ENCODE measurements at regions not wholly inside any gene's neighbourhood (a gene's known extent, or its start where the extent isn't known, plus 50 kb on each side); places are given as distances from the start of the nearest gene placed in this dataset.

GRCh38 chr17:79515646-79516571, 94.9 kb downstream of the RBFOX3 start:
- Histone ChIP-seq H3K4me1 (peaks cover 21% of the 10 kb centered on the region), H3K9me3 (peaks cover 13% of the 10 kb centered on the region), H3K27ac (peak overlapping the region; percentile 33 to 40; a peak in 5 of 6 replicates), H3K4me2 (no peak overlapping the region), H3K4me3 (no peak overlapping the region)
- TF ChIP-seq REST (IDR thresholded peaks at IDR 0.05) (no peak), E2F6 (IDR thresholded peaks at IDR 0.05; ENCODE audit: borderline replicate concordance, low read depth) (no peak)
- CTCF ChIA-PET: interaction anchor here (0.9 to 2.3 kb wide), 5 partner anchors 12 to 433 kb away, joined by 3 to 7 read pairs (median 5); no protein-coding TSS in a partner anchor
- WGBS (ENCODE audit: missing lambda C conversion rate): 75% methylated on average over 21 of the region's 21 CpGs
- DNase-seq (ENCODE audit: low read depth in 1 of 2, low spot score in 1 of 2) (no peak), ATAC-seq (peak in 1 of 2 experiments; percentile 17; a peak in 1 of 6 replicates), FAIRE-seq (no peak)
- POLR2A ChIA-PET: no interaction called here

- Histone ChIP-seq H3K4me1 (peaks cover 19% of the 10 kb centered on the region), H3K4me2 (no peak overlapping the region), H3K4me3 (no peak overlapping the region), H3K9me3 (peaks cover 13% of the 10 kb centered on the region), H3K27ac (peak overlapping the region in 1 of 2 experiments; percentile 33; a peak in 3 of 6 replicates)
- TF ChIP-seq MAFK (IDR thresholded peaks at IDR 0.05; ENCODE audit: partially characterized antibody) (no peak), USF2 (IDR thresholded peaks at IDR 0.05) (no peak), EP300 (IDR thresholded peaks at IDR 0.05) (no peak), HOXB5 (CRISPR knock-in tag; IDR thresholded peaks at IDR 0.05) (no peak), NR3C1 (IDR thresholded peaks at IDR 0.05) (no peak), CHD2 (IDR thresholded peaks at IDR 0.05; ENCODE audit: low read length, partially characterized antibody) (no peak), BCL3 (IDR thresholded peaks at IDR 0.05) (no peak), POLR2AphosphoS2 (conservative IDR thresholded peaks at IDR 0.05; ENCODE audit: low read length) (no peak), HOXB13 (CRISPR knock-in tag; IDR thresholded peaks at IDR 0.05; ENCODE audit: low read depth) (no peak), BHLHE40 (IDR thresholded peaks at IDR 0.05; ENCODE audit: low read depth, low read length) (no peak), ZNF302 (CRISPR knock-in tag; IDR thresholded peaks at IDR 0.05) (no peak), FOSL2 (IDR thresholded peaks at IDR 0.05) (no peak), FOSL2 (CRISPR knock-in tag; IDR thresholded peaks at IDR 0.05) (no peak), RNF2 (IDR thresholded peaks at IDR 0.05; ENCODE audit: borderline replicate concordance, low read depth) (no peak), ESRRA (IDR thresholded peaks at IDR 0.05; ENCODE audit: borderline replicate concordance, low read length) (no peak), EHF (CRISPR knock-in tag; IDR thresholded peaks at IDR 0.05) (no peak), NPAS2 (CRISPR knock-in tag; IDR thresholded peaks at IDR 0.05; ENCODE audit: borderline replicate concordance) (no peak), POLR2A (IDR thresholded peaks at IDR 0.05; ENCODE audit: low read length) (no peak)
- ChIA-PET CTCF (interaction anchor here (1.1 to 1.5 kb wide), 3 partner anchors 11 to 124 kb away, joined by 3 to 5 read pairs (median 5); no protein-coding TSS in a partner anchor), POLR2A (no interaction called here)
- ATAC-seq: peak in 1 of 2 experiments; percentile 14; a peak in 2 of 6 replicates
- WGBS (ENCODE audit: missing lambda C conversion rate): 92% methylated on average over 7 of the region's 7 CpGs
- FAIRE-seq: no peak
- no peak for DNase-seq (ENCODE audit: low read depth in 1 of 2, low spot score in 1 of 2)
Observed at GRCh38 chr17:79515110-79515509, 95.7 kb downstream of the RBFOX3 start.

Data from A549 (cell line).